D721Med (cell line): ENCODE measurements at regions not wholly inside any gene's neighbourhood (a gene's known extent, or its start where the extent isn't known, plus 50 kb on each side); places are given as distances from the start of the nearest gene placed in this dataset.
"Not testable (repeated sequence)": the region's sequence is repeated elsewhere in the genome, so short reads cannot be mapped to it uniquely, and the experiment has no call there.

ENCODE experiments used
- DNase-seq: peaks from one replicate; pipeline ENCODE4 v3.0.0; 2011; ENCODE audit warnings: low spot score; ENCODE audit not compliant: insufficient read length
- FAIRE-seq: peaks from 2 replicates; lab custom pipeline; 2011; peaks lifted over from hg19 to GRCh38; lab: Jason Lieb, UNC
- TF ChIP-seq, protein P1 (sequence below): IDR thresholded peaks from 2 replicates; pipeline ENCODE4 v1.5.1; 2012; ENCODE audit warnings: mild to moderate bottlenecking, control low read depth; ENCODE audit not compliant: insufficient read depth; ENCODE audit errors: missing control alignments

GRCh38 chr6:156197513-156197912 is 579.7 kb upstream of the ARID1B start:
- TF ChIP-seq, protein P1, sequence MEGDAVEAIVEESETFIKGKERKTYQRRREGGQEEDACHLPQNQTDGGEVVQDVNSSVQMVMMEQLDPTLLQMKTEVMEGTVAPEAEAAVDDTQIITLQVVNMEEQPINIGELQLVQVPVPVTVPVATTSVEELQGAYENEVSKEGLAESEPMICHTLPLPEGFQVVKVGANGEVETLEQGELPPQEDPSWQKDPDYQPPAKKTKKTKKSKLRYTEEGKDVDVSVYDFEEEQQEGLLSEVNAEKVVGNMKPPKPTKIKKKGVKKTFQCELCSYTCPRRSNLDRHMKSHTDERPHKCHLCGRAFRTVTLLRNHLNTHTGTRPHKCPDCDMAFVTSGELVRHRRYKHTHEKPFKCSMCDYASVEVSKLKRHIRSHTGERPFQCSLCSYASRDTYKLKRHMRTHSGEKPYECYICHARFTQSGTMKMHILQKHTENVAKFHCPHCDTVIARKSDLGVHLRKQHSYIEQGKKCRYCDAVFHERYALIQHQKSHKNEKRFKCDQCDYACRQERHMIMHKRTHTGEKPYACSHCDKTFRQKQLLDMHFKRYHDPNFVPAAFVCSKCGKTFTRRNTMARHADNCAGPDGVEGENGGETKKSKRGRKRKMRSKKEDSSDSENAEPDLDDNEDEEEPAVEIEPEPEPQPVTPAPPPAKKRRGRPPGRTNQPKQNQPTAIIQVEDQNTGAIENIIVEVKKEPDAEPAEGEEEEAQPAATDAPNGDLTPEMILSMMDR, result no peak
- FAIRE-seq, result no peak
- DNase-seq, result no peak

- DNase-seq, result no peak
- TF ChIP-seq, protein P1, result no peak
- no peak for FAIRE-seq
Measured at GRCh38 chr6:156194981-156195380, 582.2 kb upstream of the ARID1B start.

- FAIRE-seq (no peak), DNase-seq (no peak)
- TF ChIP-seq, protein P1, result no peak
Measured at GRCh38 chr6:156193381-156193780, 583.8 kb upstream of the ARID1B start.

- TF ChIP-seq, protein P1, result no peak
- FAIRE-seq (no peak), DNase-seq (no peak)
Measured at GRCh38 chr6:156191895-156192294, 585.3 kb upstream of the ARID1B start.

DNA sequence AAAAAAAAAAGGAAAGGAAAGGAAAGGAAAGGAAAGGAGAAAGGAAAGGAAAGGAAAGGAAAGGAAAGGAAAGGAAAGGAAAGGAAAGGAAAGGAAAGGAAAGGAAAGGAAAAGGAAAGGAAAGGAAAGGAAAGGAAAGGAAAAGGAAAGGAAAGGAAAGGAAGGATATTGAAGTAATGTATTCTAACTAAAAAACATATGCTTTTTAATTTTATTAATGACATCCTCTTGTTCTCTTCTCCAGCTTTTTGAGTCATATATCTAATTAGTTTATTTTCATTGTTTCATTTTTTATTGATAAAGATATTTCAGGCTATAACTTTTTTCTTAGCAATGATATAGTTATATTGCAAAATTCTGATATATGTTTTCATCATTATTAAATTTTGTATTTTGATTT is 585.8 kb upstream of the ARID1B start:
- DNase-seq, FAIRE-seq: not testable (repeated sequence)

- no peak for DNase-seq
- no peak for FAIRE-seq
- TF ChIP-seq, protein P1, result no peak
Measured at GRCh38 chr6:156190270-156190669, 586.9 kb upstream of the ARID1B start.

DNA sequence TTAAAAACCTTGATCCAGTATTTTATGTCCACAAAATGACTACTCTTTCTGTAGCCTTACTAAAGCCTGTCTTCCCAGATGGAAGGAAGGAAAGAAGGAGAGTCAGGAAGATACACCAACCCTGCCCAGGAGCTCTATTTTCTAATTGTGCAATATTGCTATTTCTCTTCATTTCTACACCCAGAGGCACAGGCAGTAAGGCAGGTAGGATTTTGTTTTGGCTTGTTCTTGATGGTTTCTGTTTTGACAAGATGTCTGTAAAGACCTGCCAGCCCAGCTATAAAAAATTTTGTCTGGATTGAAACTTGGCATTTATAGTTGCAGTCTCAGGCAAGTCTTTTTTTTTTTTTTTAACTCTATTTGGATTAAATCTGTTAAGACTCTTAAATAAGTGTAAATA is 587.5 kb upstream of the ARID1B start:
- DNase-seq (no peak), FAIRE-seq (no peak)
- TF ChIP-seq, protein P1, result no peak

DNA sequence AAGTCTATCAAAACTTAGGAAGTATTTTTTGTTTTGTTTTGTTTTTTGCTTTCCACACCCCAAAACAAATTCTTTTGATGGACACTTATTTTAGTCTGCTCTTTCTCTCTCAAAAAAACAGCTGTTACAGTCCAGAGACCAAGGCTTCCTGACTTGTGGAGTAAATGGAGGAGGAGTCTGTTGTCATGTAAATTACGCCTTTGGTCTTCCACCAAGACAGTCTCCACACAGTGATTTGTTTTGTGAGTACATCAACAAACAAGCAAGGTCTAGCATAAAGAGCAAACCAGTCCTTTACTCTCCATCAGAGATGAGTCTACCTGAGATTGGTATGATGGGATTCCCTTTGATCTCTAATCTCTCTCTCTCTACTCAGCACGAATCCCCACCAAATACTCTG is 588.0 kb upstream of the ARID1B start:
- DNase-seq (no peak), FAIRE-seq (no peak)
- TF ChIP-seq, protein P1, result no peak
